Panc1 (cell line): ENCODE measurements at regions not wholly inside any gene's neighbourhood (a gene's known extent, or its start where the extent isn't known, plus 50 kb on each side); places are given as distances from the start of the nearest gene placed in this dataset.

Source experiments
- ATAC-seq: fragments of 200-7000 bp; cut with Tn5 transposase; 2 replicates; pipeline ENCODE4 v1.9.1; 2020; ENCODE audit warnings: mild to moderate bottlenecking, moderate library complexity
- BruUV-seq: library from RNA; stranded (reverse); fragments of 400-500 nt; replicated peaks from 2 replicates; lab custom pipeline; 2021; lab: Mats Ljungman, UMichigan
- CTCF ChIA-PET: fragments of 300-600 bp; sonication (Branson Sonifier 250); formaldehyde crosslinking; loops from one replicate; lab custom pipeline; 2022; ENCODE audit warnings: antibody characterized with exemption; lab: Charles Lee
- POLR2A ChIA-PET: fragments of 300-600 bp; sonication (Branson Sonifier 250); formaldehyde crosslinking; loops from one replicate; lab custom pipeline; 2022; ENCODE audit warnings: antibody characterized with exemption; lab: Charles Lee
- DNase-seq: peaks from one replicate; pipeline ENCODE4 v3.0.0-alpha.2; 2010; ENCODE audit warnings: low read depth, low spot score
- H3K27ac ChIP-seq: 2 replicates; pipeline ENCODE4 v1.5.1; 2011; ENCODE audit warnings: mild to moderate bottlenecking, low read length, inconsistent platforms
- H3K27me3 ChIP-seq: fragments of 200-500 bp; sonication (Bioruptor generic); 2 replicates; pipeline ENCODE4 v1.6.0; 2014; ENCODE audit warnings: low read length, inconsistent platforms; ENCODE audit not compliant: control insufficient read depth, insufficient read depth
- H3K36me3 ChIP-seq: fragments of 200-500 bp; sonication (Bioruptor generic); 2 replicates; pipeline ENCODE4 v1.5.1; 2014; ENCODE audit warnings: inconsistent platforms, mild to moderate bottlenecking, low read length, moderate library complexity; ENCODE audit not compliant: control insufficient read depth, insufficient read depth
- H3K4me1 ChIP-seq: 2 replicates; pipeline ENCODE4 v1.5.1; 2011; ENCODE audit warnings: inconsistent platforms, mild to moderate bottlenecking, low read length, moderate library complexity; ENCODE audit not compliant: control insufficient read depth, insufficient read depth
- H3K4me3 ChIP-seq, 2 experiments: 2 replicates each; pipeline ENCODE4 v1.5.1; 2011 to 2012; ENCODE audit warnings: low read depth in 2 of 2, low read length in 2 of 2, mild to moderate bottlenecking in 2 of 2, inconsistent platforms in 1 of 2, moderate library complexity in 1 of 2
- H3K9me3 ChIP-seq: fragments of 200-500 bp; sonication (Bioruptor generic); 2 replicates; pipeline ENCODE4 v1.5.1; 2014; ENCODE audit warnings: low read depth, mild to moderate bottlenecking, inconsistent platforms, low read length, moderate library complexity; ENCODE audit not compliant: control insufficient read depth, insufficient read depth
- POLR2AphosphoS5 ChIP-seq: IDR thresholded peaks from 2 replicates; pipeline ENCODE4 v1.6.1; 2012; ENCODE audit warnings: mild to moderate bottlenecking, low read depth, low read length, moderate library complexity
- SIN3A ChIP-seq: IDR thresholded peaks from 2 replicates; pipeline ENCODE4 v1.6.1; 2012; ENCODE audit warnings: low read depth, mild to moderate bottlenecking, low read length, moderate library complexity, borderline replicate concordance; ENCODE audit not compliant: insufficient read depth
- TCF7L2 ChIP-seq: IDR thresholded peaks from 2 replicates; pipeline ENCODE4 v1.6.1; 2011; ENCODE audit warnings: mild to moderate bottlenecking, low read depth, low read length, inconsistent platforms
- in situ Hi-C: cut with HindIII; loops from 2 replicates; pipeline ENCODE4 v1.10.0; 2016; ENCODE audit warnings: low sequenced_read_pairs, low pct_unique_long_range_greater_than_20kb
- intact Hi-C: fragments of 100-400 bp; cut with micrococcal nuclease; formaldehyde crosslinking; loops from one replicate; pipeline ENCODE4 v1.10.0; 2022; ENCODE audit not compliant: unreplicated experiment
- TF ChIP-seq, protein P1 (sequence below): fragments of 450-650 bp; IDR thresholded peaks from 2 replicates; pipeline ENCODE4 v1.5.1; 2017; ENCODE audit warnings: mild to moderate bottlenecking
- TF ChIP-seq, protein P2 (sequence below), 2 experiments: IDR thresholded peaks; 2 replicates each; pipeline ENCODE4 v1.6.1; 2011 to 2012; ENCODE audit warnings: low read depth in 2 of 2, control low read depth in 1 of 2, low read length in 1 of 2, mild to moderate bottlenecking in 1 of 2, moderate library complexity in 1 of 2; ENCODE audit not compliant: insufficient read depth in 1 of 2

DNA sequence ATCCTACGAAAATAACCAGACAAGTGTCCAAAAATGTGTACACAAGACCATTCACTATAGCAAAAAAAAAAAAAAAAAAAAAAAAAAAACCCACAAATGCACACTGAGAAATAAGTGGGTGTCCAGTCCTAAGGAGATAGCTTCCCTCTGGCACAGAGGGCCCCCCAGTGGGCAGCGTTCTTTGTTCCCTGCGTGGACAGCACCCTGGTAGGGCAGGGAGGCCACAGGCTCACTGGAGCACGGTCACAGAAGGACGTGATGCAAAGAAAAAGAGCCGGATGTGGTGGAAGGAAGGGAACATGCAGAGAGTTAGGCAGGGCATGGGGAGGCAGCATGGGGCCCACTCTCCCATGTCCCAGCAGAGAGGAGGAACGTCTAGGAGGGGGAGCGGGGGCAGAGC lies 210.7 kb upstream of the NSMCE3 start:
- TF ChIP-seq, protein P1, sequence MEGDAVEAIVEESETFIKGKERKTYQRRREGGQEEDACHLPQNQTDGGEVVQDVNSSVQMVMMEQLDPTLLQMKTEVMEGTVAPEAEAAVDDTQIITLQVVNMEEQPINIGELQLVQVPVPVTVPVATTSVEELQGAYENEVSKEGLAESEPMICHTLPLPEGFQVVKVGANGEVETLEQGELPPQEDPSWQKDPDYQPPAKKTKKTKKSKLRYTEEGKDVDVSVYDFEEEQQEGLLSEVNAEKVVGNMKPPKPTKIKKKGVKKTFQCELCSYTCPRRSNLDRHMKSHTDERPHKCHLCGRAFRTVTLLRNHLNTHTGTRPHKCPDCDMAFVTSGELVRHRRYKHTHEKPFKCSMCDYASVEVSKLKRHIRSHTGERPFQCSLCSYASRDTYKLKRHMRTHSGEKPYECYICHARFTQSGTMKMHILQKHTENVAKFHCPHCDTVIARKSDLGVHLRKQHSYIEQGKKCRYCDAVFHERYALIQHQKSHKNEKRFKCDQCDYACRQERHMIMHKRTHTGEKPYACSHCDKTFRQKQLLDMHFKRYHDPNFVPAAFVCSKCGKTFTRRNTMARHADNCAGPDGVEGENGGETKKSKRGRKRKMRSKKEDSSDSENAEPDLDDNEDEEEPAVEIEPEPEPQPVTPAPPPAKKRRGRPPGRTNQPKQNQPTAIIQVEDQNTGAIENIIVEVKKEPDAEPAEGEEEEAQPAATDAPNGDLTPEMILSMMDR, result no peak
- no peak for TF ChIP-seq TCF7L2
- TF ChIP-seq, protein P2, sequence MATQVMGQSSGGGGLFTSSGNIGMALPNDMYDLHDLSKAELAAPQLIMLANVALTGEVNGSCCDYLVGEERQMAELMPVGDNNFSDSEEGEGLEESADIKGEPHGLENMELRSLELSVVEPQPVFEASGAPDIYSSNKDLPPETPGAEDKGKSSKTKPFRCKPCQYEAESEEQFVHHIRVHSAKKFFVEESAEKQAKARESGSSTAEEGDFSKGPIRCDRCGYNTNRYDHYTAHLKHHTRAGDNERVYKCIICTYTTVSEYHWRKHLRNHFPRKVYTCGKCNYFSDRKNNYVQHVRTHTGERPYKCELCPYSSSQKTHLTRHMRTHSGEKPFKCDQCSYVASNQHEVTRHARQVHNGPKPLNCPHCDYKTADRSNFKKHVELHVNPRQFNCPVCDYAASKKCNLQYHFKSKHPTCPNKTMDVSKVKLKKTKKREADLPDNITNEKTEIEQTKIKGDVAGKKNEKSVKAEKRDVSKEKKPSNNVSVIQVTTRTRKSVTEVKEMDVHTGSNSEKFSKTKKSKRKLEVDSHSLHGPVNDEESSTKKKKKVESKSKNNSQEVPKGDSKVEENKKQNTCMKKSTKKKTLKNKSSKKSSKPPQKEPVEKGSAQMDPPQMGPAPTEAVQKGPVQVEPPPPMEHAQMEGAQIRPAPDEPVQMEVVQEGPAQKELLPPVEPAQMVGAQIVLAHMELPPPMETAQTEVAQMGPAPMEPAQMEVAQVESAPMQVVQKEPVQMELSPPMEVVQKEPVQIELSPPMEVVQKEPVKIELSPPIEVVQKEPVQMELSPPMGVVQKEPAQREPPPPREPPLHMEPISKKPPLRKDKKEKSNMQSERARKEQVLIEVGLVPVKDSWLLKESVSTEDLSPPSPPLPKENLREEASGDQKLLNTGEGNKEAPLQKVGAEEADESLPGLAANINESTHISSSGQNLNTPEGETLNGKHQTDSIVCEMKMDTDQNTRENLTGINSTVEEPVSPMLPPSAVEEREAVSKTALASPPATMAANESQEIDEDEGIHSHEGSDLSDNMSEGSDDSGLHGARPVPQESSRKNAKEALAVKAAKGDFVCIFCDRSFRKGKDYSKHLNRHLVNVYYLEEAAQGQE (IDR thresholded peaks at IDR 0.05; ENCODE audit: insufficient read depth in 1 of 2, low read depth in 2 of 2, low read length in 1 of 2), result no peak
- TF ChIP-seq POLR2AphosphoS5, result no peak
- no peak for TF ChIP-seq SIN3A
- intact Hi-C loops (no loop called here), in situ Hi-C loops (no loop called here)
- no peaks in the 10 kb centered on the region for H3K9me3 ChIP-seq
- BruUV-seq, result no TSS peak
- no peaks in the 10 kb centered on the region for H3K4me1 ChIP-seq
- no peak for DNase-seq
- ChIA-PET POLR2A (interaction anchor here (0.6 kb wide), 1 partner anchor 14 kb away, joined by 3 read pairs; no protein-coding TSS in a partner anchor), CTCF (no interaction called here)
- no peak for ATAC-seq
- H3K27me3 ChIP-seq, result no peaks in the 10 kb centered on the region
- no peaks in the 10 kb centered on the region for H3K36me3 ChIP-seq
- H3K4me3 ChIP-seq, result no peak overlapping the region
- no peak overlapping the region for H3K27ac ChIP-seq

DNA sequence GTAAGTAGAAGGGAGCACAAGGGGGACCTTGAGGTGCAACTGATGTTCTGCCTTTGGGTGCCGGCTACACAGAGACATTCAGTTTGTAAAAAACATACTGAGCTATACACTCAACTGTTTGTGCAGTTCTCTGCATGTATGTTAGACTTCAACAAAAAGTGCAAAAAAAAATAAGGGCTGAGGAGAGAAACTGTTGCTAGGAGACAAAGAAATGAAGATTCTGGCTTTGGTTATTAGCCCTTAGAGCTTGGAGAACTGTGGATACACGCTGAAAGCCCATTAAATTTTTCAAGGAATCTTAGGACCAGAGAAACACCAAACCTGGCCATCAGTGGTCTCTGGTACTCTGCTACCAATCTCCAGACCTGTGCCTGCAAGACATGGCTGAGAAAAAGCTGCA lies 207.6 kb upstream of the NSMCE3 start:
- in situ Hi-C loops, result no loop called here
- no peaks in the 10 kb centered on the region for H3K36me3 ChIP-seq
- no peak overlapping the region for H3K27ac ChIP-seq
- ChIA-PET CTCF (no interaction called here), POLR2A (interaction anchor here (0.6 kb wide), 1 partner anchor 28 kb away, joined by 3 read pairs; no protein-coding TSS in a partner anchor)
- H3K4me3 ChIP-seq, result no peak overlapping the region
- intact Hi-C loops, result no loop called here
- H3K4me1 ChIP-seq, result no peaks in the 10 kb centered on the region
- ATAC-seq (no peak), DNase-seq (no peak)
- BruUV-seq, result no TSS peak
- TF ChIP-seq POLR2AphosphoS5, result no peak
- no peak for TF ChIP-seq TCF7L2
- no peak for TF ChIP-seq SIN3A
- TF ChIP-seq, protein P1, result no peak
- TF ChIP-seq, protein P2 (IDR thresholded peaks at IDR 0.05; ENCODE audit: insufficient read depth in 1 of 2, low read depth in 2 of 2, low read length in 1 of 2), result no peak
- no peaks in the 10 kb centered on the region for H3K27me3 ChIP-seq
- no peaks in the 10 kb centered on the region for H3K9me3 ChIP-seq
